HCT116 (cell line): ENCODE measurements at regions not wholly inside any gene's neighbourhood (a gene's known extent, or its start where the extent isn't known, plus 50 kb on each side); places are given as distances from the start of the nearest gene placed in this dataset.

Source experiments
- ATF3 ChIP-seq: IDR thresholded peaks from 2 replicates; pipeline ENCODE4 v1.6.1; 2012
- CEBPB ChIP-seq: IDR thresholded peaks from 2 replicates; pipeline ENCODE4 v1.6.1; 2012; ENCODE audit warnings: low read depth
- CTCF ChIP-seq, 3 experiments: fragments of 200-600 bp in 1 of 3; sonication (generic) in 1 of 3; IDR thresholded peaks in 2 of 3; conservative IDR thresholded peaks in 1 of 3; 2 replicates each; pipeline ENCODE4 v1.5.1; 2012 to 2017; ENCODE audit warnings: low read depth in 2 of 3, low read length in 2 of 3, antibody characterized with exemption in 1 of 3, borderline replicate concordance in 1 of 3, control low read depth in 1 of 3, mild to moderate bottlenecking in 1 of 3, mixed read lengths in 1 of 3, mixed run types in 1 of 3, moderate library complexity in 1 of 3; ENCODE audit not compliant: insufficient read depth in 1 of 3
- EZH2 ChIP-seq: fragments of 200-600 bp; sonication (generic); IDR thresholded peaks from 2 replicates; pipeline ENCODE4 v1.6.1; 2017; ENCODE audit warnings: antibody characterized with exemption, mixed run types
- EZH2phosphoT487 ChIP-seq: fragments of 200-600 bp; IDR thresholded peaks from 2 replicates; pipeline ENCODE4 v1.6.1; 2018; ENCODE audit warnings: antibody characterized with exemption, borderline replicate concordance
- POLR2A ChIP-seq: IDR thresholded peaks from 2 replicates; pipeline ENCODE4 v1.7.0; 2011; ENCODE audit warnings: borderline replicate concordance; ENCODE audit not compliant: insufficient read depth, insufficient read length; ENCODE audit errors: extremely low read depth
- POLR2AphosphoS5 ChIP-seq: IDR thresholded peaks from 2 replicates; pipeline ENCODE4 v1.6.1; 2011; ENCODE audit warnings: mild to moderate bottlenecking, low read depth, low read length, moderate library complexity
- RAD21 ChIP-seq: IDR thresholded peaks from 2 replicates; pipeline ENCODE4 v1.6.1; 2012; ENCODE audit warnings: low read depth, mild to moderate bottlenecking
- SP1 ChIP-seq: IDR thresholded peaks from 2 replicates; pipeline ENCODE4 v1.6.1; 2012; ENCODE audit warnings: low read depth
- YY1 ChIP-seq: IDR thresholded peaks from 2 replicates; pipeline ENCODE4 v1.6.1; 2011; ENCODE audit warnings: low read length, low read depth, moderate library complexity, mild to moderate bottlenecking; ENCODE audit not compliant: insufficient replicate concordance; ENCODE audit errors: extremely low read depth
- ZNF274 ChIP-seq: fragments of 200-500 bp; sonication (Bioruptor generic); IDR thresholded peaks from 2 replicates; pipeline ENCODE4 v1.6.1; 2014; ENCODE audit warnings: mild to moderate bottlenecking, low read depth, low read length, inconsistent platforms
- TF ChIP-seq, protein P1 (sequence below): IDR thresholded peaks from 2 replicates; pipeline ENCODE4 v1.6.1; 2012; ENCODE audit warnings: low read depth
- TF ChIP-seq, protein P2 (sequence below): IDR thresholded peaks from 2 replicates; pipeline ENCODE4 v1.6.1; 2011; ENCODE audit warnings: mild to moderate bottlenecking, low read length, moderate library complexity; ENCODE audit not compliant: insufficient replicate concordance; ENCODE audit errors: extremely low read depth
- TF ChIP-seq, protein P3 (sequence below): IDR thresholded peaks from 2 replicates; pipeline ENCODE4 v1.6.1; 2012

- TF ChIP-seq EZH2phosphoT487, result no peak
- no peak for TF ChIP-seq CTCF (IDR thresholded peaks at IDR 0.05 in 2 of 3, conservative IDR thresholded peaks at IDR 0.05 in 1 of 3; ENCODE audit: borderline replicate concordance in 1 of 3, insufficient read depth in 1 of 3, low read depth in 2 of 3, low read length in 2 of 3)
- TF ChIP-seq, protein P1, sequence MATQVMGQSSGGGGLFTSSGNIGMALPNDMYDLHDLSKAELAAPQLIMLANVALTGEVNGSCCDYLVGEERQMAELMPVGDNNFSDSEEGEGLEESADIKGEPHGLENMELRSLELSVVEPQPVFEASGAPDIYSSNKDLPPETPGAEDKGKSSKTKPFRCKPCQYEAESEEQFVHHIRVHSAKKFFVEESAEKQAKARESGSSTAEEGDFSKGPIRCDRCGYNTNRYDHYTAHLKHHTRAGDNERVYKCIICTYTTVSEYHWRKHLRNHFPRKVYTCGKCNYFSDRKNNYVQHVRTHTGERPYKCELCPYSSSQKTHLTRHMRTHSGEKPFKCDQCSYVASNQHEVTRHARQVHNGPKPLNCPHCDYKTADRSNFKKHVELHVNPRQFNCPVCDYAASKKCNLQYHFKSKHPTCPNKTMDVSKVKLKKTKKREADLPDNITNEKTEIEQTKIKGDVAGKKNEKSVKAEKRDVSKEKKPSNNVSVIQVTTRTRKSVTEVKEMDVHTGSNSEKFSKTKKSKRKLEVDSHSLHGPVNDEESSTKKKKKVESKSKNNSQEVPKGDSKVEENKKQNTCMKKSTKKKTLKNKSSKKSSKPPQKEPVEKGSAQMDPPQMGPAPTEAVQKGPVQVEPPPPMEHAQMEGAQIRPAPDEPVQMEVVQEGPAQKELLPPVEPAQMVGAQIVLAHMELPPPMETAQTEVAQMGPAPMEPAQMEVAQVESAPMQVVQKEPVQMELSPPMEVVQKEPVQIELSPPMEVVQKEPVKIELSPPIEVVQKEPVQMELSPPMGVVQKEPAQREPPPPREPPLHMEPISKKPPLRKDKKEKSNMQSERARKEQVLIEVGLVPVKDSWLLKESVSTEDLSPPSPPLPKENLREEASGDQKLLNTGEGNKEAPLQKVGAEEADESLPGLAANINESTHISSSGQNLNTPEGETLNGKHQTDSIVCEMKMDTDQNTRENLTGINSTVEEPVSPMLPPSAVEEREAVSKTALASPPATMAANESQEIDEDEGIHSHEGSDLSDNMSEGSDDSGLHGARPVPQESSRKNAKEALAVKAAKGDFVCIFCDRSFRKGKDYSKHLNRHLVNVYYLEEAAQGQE, result no peak
- TF ChIP-seq CEBPB, result no peak
- no peak for TF ChIP-seq POLR2AphosphoS5
- TF ChIP-seq EZH2, result no peak
- TF ChIP-seq, protein P2, sequence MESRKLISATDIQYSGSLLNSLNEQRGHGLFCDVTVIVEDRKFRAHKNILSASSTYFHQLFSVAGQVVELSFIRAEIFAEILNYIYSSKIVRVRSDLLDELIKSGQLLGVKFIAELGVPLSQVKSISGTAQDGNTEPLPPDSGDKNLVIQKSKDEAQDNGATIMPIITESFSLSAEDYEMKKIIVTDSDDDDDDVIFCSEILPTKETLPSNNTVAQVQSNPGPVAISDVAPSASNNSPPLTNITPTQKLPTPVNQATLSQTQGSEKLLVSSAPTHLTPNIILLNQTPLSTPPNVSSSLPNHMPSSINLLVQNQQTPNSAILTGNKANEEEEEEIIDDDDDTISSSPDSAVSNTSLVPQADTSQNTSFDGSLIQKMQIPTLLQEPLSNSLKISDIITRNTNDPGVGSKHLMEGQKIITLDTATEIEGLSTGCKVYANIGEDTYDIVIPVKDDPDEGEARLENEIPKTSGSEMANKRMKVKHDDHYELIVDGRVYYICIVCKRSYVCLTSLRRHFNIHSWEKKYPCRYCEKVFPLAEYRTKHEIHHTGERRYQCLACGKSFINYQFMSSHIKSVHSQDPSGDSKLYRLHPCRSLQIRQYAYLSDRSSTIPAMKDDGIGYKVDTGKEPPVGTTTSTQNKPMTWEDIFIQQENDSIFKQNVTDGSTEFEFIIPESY, result no peak
- TF ChIP-seq YY1, result no peak
- no peak for TF ChIP-seq POLR2A
- TF ChIP-seq ATF3, result no peak
- TF ChIP-seq SP1, result no peak
- TF ChIP-seq ZNF274, result no peak
- TF ChIP-seq, protein P3, sequence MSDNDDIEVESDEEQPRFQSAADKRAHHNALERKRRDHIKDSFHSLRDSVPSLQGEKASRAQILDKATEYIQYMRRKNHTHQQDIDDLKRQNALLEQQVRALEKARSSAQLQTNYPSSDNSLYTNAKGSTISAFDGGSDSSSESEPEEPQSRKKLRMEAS, result no peak
- TF ChIP-seq RAD21, result no peak
These were observed 66.4 kb upstream of the KIF13A start for GRCh38 chr6:18053555-18054445.
